NK-92 treated with Interleukin-12 subunit alpha and Interleukin-12 subunit beta, amount 100 ng/mL, for 24 hours (cell line): ENCODE measurements at regions not wholly inside any gene's neighbourhood (a gene's known extent, or its start where the extent isn't known, plus 50 kb on each side); places are given as distances from the start of the nearest gene placed in this dataset.

Experiments
- DNase-seq: peaks from one replicate; lab custom pipeline; 2025; lab: John Stamatoyannopoulos, UW

DNA sequence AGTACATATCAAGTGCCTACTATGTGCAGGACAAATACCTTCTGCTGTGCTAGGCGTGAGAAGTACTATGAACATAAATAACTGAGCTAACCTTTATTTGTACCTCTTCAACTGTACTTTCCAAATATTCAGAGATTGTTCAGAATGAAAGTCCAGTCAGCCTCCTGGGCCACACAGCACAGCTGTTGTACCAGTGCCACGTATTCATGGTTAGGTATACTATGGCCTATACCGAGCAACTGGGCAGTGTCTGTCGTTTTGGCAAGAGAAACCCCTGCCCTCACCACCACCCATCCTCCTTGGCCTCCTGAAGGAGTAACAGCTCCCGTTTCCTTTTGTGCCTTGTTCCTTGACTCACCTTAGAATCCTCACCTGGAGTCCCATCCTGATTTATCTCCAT, 53.0 kb downstream of the RASSF10 start:
- no peak for DNase-seq

- no peak for DNase-seq
Observed at GRCh38 chr11:13064593-13064992, 55.5 kb downstream of the RASSF10 start.

GRCh38 chr11:13065200-13065787, 56.2 kb downstream of the RASSF10 start:
- no peak for DNase-seq

DNA sequence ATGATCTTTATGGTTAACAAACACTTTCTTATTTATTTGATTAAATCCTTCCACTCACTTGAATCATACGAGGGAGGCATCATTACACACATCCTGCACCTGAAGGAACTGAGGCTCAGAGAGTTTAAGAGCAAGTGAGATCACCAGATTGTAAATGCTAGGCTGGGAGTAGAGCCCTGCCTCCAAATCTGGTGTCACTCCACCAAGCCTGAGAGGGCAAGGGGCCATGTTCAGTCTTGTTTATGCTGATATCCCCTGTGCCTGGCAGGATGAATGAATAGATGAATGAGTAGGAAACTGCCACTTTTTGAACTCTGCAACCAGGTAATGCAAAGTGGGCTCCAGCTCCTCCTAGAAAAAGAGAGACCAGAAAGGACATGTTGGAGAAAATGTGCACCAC, 59.1 kb downstream of the RASSF10 start:
- DNase-seq = no peak

- DNase-seq = no peak
Observed at GRCh38 chr11:13073119-13073981, 64.2 kb downstream of the RASSF10 start.

GRCh38 chr11:13074714-13075464, 65.8 kb downstream of the RASSF10 start:
- no peak for DNase-seq

DNA sequence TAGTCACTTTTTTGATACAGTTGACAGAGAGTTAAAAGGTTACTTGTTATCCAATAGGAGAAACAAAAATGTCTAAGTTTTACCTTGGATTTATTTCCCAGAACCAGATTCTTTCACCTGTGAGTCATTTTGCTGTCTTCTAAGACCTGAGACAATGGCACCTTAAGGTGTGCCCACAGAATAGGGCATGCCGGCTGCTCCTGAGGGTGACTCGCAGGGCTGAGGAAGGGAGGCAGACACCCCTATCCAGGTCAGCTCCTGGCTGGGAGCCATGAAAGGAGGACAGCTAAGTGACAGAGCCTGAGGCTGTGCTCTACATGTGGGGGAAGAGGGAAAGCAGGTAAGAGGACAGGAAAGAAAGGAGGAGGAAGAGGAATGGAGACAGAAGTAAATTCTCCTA, 67.8 kb downstream of the RASSF10 start:
- no peak for DNase-seq

DNA sequence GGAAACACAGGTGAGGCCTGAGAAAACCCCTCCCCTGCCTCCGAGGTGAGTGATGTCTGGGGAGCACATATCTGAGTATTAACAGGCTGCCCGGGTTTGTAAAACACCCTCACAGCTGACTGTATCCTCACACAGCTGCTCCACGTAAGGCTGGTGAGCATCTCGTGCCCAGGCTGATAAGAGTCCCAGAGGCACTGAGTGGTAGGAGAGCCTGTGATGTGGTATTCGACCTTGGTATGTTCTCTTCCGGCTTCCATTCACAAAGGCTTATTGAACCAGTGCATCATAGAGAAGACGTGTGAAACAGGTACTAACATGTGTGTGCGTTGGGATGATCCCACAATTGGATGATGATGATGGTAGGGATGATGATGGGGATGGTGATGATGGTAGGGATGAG, 71.7 kb downstream of the RASSF10 start:
- DNase-seq = no peak

DNA sequence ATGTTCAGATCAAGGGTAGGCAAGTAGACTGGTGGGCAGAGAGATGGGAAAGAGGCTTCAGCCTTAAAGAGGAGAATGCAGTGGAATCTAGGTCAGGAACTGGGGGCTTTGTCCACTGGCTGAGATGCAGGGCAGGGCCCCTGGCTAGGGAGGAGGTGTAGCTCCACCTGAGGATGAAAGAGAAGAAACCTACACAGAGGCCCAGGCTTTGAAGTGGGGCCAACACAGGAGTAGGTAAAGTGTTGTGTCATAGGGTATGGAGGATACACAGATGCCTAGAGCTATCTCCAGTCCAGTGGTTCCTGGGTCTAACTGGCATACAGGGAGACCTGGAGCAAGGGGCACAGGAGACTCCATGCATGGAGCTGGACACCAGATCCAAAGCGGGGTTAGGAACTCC, 73.5 kb downstream of the RASSF10 start:
- no peak for DNase-seq

- DNase-seq = no peak
Observed at GRCh38 chr11:13090228-13090708, 81.2 kb downstream of the RASSF10 start.

GRCh38 chr11:13091373-13091772, 82.3 kb downstream of the RASSF10 start:
- no peak for DNase-seq

DNA sequence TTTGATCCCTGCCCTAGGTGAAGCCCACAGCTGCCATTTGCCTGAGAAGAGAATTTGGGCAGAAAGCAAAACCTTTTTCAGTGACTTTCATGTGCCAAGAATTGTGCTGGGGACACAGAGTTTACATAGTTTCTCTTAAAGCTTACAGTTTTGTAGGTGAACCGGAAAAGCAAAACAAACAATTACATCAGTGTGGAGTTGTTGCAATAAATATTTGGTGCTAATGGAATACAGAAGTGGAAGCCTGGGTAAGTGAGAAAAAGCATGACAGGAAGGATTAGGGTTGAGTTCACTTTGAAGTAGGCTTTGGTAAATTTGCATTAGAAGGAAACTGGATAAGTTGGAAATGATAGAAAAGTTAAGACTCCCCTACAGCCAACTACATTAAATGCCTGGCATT, 82.7 kb downstream of the RASSF10 start:
- DNase-seq = no peak

DNA sequence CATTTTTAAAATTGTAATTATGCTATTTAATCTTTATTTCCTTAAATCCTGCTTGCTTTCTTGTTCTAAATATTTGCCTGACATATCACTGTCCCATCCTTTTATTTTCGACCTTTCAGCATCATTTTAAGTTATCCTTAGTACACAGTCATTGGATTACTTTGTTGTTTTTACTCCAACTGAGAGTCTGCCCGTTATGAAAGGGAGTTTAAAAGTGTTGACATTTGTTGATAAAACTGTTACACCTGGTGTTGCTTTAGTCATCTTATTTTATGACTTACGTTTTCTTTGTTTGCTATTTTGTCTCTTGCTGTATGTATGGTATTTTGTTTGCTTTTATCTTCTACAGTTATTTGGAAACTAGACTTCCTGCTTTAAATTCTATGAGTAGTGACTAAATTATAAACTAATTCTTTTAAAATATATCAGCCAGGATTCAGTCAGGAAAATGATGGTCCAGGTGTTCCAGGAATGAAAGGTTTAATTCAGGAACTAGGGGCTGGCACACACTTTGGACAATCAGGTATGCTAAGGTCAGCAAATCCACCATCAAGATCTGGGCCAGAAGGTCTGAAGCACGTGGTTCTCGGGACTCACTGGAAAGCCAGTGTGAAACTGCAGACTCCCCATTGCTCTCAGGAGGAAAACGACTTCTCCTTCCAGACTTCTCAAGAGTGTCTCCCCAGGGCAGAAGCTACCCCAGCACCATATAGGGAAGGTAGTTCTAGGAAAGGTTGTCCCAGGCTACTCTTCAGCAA, 86.0 kb downstream of the RASSF10 start:
- no peak for DNase-seq

GRCh38 chr11:13098063-13098462, 88.9 kb downstream of the RASSF10 start:
- no peak for DNase-seq

DNA sequence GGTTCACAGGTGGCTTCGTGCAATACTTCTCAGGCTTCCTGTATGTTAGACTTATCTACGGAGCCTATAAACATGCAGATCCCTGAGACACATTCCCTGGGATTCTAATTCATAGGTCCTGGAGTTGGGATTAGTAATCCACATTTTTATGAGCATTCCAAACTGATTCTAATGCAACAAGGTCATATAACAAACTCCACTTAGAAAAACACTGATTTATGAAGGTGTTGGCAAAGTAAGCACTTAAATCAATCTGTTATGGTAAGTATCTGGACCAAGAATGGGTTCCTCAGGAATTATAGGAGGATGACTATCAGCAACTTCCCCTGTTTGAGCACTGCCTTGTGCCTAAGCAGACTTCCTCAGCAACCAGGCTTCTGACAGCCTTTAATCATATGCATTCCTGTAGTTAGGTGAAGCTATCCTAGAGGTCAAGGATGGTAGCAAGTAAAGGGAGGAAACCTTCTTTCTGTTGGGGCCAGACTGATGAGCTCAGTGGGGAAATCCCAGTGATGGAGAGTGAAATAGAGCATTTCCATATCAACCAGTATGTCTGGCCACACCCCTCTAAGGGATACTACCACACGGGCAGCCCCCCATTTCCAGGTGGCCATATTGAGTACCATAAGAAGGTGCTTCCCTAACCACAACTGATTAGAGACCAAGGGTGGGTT, 89.6 kb downstream of the RASSF10 start:
- DNase-seq = no peak

- no peak for DNase-seq
Observed at GRCh38 chr11:13101644-13102512, 92.8 kb downstream of the RASSF10 start.

GRCh38 chr11:13102513-13102840, 93.4 kb downstream of the RASSF10 start:
- DNase-seq = no peak

DNA sequence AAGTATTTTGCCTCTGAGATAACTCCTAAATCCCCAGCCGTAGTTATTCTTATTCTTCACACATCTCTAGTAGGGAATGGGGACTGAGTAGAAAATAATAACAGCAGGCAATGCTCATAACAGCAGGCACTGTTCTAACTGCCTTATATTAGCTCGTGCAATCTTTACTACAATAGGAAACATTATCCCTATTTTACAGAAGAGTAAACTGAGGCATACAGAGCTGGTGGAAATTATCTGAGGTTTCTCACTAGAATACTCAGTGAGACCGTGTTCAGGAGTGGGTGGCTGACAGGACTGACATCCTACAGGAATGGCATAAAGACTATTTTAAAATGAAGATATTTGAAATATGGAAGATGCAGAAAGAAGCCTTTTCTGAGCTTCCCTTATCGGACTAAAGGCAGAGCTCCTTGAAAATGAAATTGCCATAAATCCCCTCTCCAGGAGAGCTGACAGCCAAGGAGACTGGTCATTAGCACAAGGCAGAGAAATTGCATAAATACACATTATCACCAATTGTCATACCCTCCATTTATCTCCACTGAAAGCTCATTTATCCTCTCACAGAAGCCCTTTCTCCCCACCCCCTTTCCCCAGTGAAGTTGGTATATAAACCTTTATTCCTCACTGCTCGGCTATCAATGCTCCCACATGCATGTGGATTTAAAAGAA, 93.9 kb downstream of the RASSF10 start:
- no peak for DNase-seq

DNA sequence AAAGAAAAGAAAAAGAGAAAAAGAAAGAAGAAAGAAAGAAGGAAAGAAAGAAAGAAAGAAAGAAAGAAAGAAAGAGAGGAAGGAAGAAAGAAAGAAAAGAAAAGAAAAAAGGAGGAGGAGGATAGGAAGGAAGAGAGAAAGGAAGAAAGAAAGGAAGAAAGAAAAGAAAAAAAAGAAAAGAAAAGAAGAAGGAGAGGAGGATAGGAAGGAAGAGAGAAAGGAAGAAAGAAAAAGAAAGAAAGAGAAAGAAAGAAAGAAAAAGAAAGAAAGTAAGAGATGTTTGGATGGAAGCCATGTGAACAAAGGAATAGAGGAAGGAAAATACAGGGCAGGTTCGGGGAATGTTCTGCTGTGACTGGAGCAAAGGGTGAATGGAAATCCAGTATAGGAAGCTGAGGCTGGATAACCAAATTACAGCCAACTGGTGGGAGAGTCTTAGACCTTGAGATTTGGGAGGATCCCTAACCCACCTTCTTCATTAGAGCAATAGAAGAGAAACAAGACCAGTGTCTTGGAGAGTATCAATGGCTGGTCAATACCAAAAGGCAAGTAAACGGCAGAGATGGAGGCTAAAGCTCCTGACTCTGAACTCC, 94.9 kb downstream of the RASSF10 start:
- DNase-seq = no peak
